OCI-LY1 (cell line): ENCODE measurements at regions not wholly inside any gene's neighbourhood (a gene's known extent, or its start where the extent isn't known, plus 50 kb on each side); places are given as distances from the start of the nearest gene placed in this dataset.

Source experiments
- H2AFZ ChIP-seq: fragments of 200-600 bp; sonication (generic), shearing (Covaris generic); 2 replicates; pipeline ENCODE4 v1.6.0; 2014; ENCODE audit warnings: antibody characterized with exemption, mild to moderate bottlenecking, low read length
- H3F3A ChIP-seq: fragments of 200-600 bp; sonication (generic), shearing (Covaris generic); 2 replicates; pipeline ENCODE4 v1.6.0; 2014; ENCODE audit warnings: mild to moderate bottlenecking, antibody characterized with exemption, low read length, moderate library complexity; ENCODE audit not compliant: insufficient read depth
- H3K27ac ChIP-seq: fragments of 200-600 bp; sonication (generic); 2 replicates; pipeline ENCODE4 v1.5.1; 2014; ENCODE audit warnings: low read length, mixed run types, mild to moderate bottlenecking, low read depth; ENCODE audit not compliant: poor library complexity, severe bottlenecking
- H3K27me3 ChIP-seq: fragments of 200-600 bp; sonication (generic); 2 replicates; pipeline ENCODE4 v1.6.0; 2014; ENCODE audit warnings: antibody characterized with exemption, mild to moderate bottlenecking, low read length, moderate library complexity; ENCODE audit not compliant: insufficient read depth
- H3K36me3 ChIP-seq: fragments of 200-600 bp; sonication (generic); 2 replicates; pipeline ENCODE4 v1.6.1; 2014; ENCODE audit warnings: mild to moderate bottlenecking, antibody characterized with exemption, low read length, moderate library complexity, mixed read lengths; ENCODE audit not compliant: insufficient read depth
- H3K4me1 ChIP-seq: fragments of 200-600 bp; sonication (generic); 2 replicates; pipeline ENCODE4 v1.5.1; 2014; ENCODE audit warnings: mild to moderate bottlenecking, low read length, moderate library complexity; ENCODE audit not compliant: insufficient read depth, severe bottlenecking
- H3K4me2 ChIP-seq: fragments of 200-600 bp; sonication (generic), shearing (Covaris generic); 2 replicates; pipeline ENCODE4 v1.6.1; 2014; ENCODE audit warnings: low read length
- H3K4me3 ChIP-seq: fragments of 200-600 bp; sonication (generic); 2 replicates; pipeline ENCODE4 v1.5.1; 2014; ENCODE audit warnings: low read length, low read depth, mild to moderate bottlenecking, mixed read lengths; ENCODE audit not compliant: poor library complexity, severe bottlenecking
- H3K79me2 ChIP-seq: fragments of 200-600 bp; shearing (Covaris generic); 2 replicates; pipeline ENCODE4 v1.6.1; 2016; ENCODE audit warnings: mixed run types, low read length, mixed read lengths; ENCODE audit not compliant: insufficient read depth
- H3K9ac ChIP-seq: fragments of 200-600 bp; sonication (generic), shearing (Covaris generic); 2 replicates; pipeline ENCODE4 v1.6.1; 2014; ENCODE audit warnings: mild to moderate bottlenecking, low read length, mixed read lengths
- H3K9me2 ChIP-seq: fragments of 200-600 bp; sonication (generic), shearing (Covaris generic); 2 replicates; pipeline ENCODE4 v1.6.1; 2014; ENCODE audit warnings: low read depth, mild to moderate bottlenecking, low read length, mixed read lengths
- H3K9me3 ChIP-seq: fragments of 200-600 bp; shearing (Covaris generic); 2 replicates; pipeline ENCODE4 v1.6.1; 2014; ENCODE audit warnings: low read length, mixed read lengths
- H4K20me1 ChIP-seq: fragments of 200-600 bp; sonication (generic), shearing (Covaris generic); 2 replicates; pipeline ENCODE4 v1.6.0; 2016; ENCODE audit warnings: mild to moderate bottlenecking, low read length; ENCODE audit not compliant: insufficient read depth
- EZH2 ChIP-seq: fragments of 200-600 bp; sonication (generic), shearing (Covaris generic); IDR thresholded peaks from 2 replicates; pipeline ENCODE4 v1.8.0; 2017; ENCODE audit warnings: borderline replicate concordance, mixed run types, mild to moderate bottlenecking, antibody characterized with exemption, low read length, moderate library complexity, mixed read lengths
- TF ChIP-seq, protein P1 (sequence below): fragments of 200-600 bp; sonication (generic), shearing (Covaris generic); IDR thresholded peaks from 2 replicates; pipeline ENCODE4 v1.5.1; 2017; ENCODE audit warnings: mild to moderate bottlenecking, antibody characterized with exemption, low read length, moderate library complexity, mixed read lengths

DNA sequence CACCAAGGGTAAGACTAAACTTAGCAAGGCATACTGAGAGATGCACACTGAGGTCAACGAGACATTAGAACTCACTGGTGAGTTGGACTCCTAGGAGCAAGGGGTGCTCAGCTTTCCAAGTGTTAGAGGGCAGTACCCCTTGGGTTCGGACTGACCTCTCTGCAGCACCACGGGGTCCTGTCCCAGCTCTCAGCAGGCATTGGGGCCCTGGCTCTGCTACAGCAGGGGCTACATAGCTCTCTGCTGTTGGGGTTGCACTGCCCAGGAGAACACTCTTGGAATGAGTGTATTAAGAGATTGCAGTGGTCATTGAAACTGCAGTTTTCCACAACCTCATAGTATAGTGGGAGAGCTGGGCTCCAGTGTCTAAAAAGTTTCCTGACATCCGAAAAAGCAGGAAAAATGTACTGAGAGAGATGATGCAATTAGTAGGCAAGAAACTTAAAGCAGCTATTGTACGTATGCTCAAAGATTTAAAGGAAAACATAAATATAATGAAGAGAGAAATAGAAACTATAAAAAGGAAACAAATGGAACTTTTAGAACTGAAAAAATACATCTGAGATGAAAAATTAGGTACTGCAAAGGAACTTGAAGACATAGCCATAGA, 132.5 kb upstream of the MAX start:
- H3K9me2 ChIP-seq = no peaks in the 10 kb centered on the region

DNA sequence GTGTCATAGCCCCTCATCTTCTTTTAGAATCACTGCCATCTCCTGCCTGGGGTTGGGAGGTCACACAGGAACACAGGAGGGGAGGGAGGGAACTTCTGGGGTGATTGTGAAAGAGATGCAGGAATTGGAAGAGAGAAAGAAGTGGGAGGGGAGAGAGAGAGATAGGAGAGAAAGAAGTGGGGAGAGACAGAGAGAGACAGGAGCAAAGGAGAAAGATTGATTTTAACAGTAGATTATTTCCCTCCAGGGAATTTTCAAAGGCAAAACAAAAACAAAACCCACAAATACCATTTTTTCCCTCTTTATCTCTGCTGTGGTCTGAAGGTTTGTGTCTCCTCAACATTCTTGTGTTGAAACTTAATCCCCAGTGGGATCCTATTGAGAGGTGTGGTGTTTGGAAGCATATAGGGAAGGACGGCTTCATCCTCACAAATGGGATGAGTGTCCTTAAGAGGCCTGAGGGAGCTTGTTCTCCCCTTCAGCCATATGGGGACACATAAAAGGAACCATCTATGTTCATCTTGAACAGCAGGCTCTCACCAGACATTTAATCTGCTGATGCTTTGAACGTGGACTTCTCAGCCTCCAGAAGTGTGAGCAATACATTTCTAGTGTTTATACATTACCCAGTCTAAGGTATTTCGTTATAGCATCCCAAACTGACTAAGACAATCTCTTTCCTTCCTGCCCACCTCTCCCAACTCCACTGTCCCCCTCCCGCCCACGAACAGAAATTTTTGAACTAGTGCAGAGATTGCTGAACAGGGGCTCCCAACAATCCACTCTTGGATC, 134.9 kb upstream of the MAX start:
- Histone ChIP-seq H3F3A (no peaks in the 10 kb centered on the region), H3K9ac (no peak overlapping the region), H3K27ac (no peak overlapping the region), H3K36me3 (no peaks in the 10 kb centered on the region; the same call in 1 of the 2 replicates), H3K9me3 (no peaks in the 10 kb centered on the region), H3K4me3 (no peak overlapping the region), H4K20me1 (no peaks in the 10 kb centered on the region), H3K9me2 (no peaks in the 10 kb centered on the region), H3K79me2 (no peaks in the 10 kb centered on the region), H3K27me3 (no peaks in the 10 kb centered on the region), H3K4me1 (peaks cover 6% of the 10 kb centered on the region), H2AFZ (no peak overlapping the region), H3K4me2 (no peak overlapping the region)
- TF ChIP-seq, protein P1, sequence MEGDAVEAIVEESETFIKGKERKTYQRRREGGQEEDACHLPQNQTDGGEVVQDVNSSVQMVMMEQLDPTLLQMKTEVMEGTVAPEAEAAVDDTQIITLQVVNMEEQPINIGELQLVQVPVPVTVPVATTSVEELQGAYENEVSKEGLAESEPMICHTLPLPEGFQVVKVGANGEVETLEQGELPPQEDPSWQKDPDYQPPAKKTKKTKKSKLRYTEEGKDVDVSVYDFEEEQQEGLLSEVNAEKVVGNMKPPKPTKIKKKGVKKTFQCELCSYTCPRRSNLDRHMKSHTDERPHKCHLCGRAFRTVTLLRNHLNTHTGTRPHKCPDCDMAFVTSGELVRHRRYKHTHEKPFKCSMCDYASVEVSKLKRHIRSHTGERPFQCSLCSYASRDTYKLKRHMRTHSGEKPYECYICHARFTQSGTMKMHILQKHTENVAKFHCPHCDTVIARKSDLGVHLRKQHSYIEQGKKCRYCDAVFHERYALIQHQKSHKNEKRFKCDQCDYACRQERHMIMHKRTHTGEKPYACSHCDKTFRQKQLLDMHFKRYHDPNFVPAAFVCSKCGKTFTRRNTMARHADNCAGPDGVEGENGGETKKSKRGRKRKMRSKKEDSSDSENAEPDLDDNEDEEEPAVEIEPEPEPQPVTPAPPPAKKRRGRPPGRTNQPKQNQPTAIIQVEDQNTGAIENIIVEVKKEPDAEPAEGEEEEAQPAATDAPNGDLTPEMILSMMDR = no peak
- TF ChIP-seq EZH2 = no peak

More for the DNA sequence above, 132.5 kb upstream of the MAX start:
- no peaks in the 10 kb centered on the region; the same call in 1 of the 2 replicates for H3K36me3 ChIP-seq
- no peak overlapping the region for H3K27ac ChIP-seq
- H4K20me1 ChIP-seq = no peaks in the 10 kb centered on the region
- no peaks in the 10 kb centered on the region for H3K27me3 ChIP-seq
- H3F3A ChIP-seq = no peaks in the 10 kb centered on the region
- H3K9ac ChIP-seq = no peak overlapping the region
- no peak overlapping the region for H3K4me3 ChIP-seq
- TF ChIP-seq, protein P1 = no peak
- TF ChIP-seq EZH2 = no peak
- peaks cover 18% of the 10 kb centered on the region for H3K4me1 ChIP-seq
- no peaks in the 10 kb centered on the region for H3K9me3 ChIP-seq
- no peak overlapping the region for H2AFZ ChIP-seq
- no peak overlapping the region for H3K4me2 ChIP-seq
- no peaks in the 10 kb centered on the region for H3K79me2 ChIP-seq

DNA sequence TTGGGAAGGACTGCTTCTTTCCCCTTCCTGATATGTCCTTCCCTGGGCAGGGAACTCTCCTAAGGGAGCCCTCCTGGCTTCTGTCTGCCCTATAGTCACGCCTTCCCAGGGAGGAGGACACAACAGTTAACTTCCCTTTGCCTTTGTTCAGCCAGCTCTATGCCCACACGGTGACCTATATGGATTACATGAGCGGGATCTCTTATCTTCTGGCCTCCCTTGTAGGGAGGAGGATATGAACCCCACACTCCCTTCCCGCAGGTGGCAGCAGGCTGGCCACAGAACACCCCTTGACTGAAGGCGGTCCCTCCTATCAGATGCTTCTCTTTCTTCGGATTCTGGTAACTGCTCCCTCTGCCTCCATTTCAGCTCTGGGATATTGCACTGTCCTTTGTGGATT, 135.6 kb upstream of the MAX start:
- no peaks in the 10 kb centered on the region for H3K9me3 ChIP-seq
- no peak overlapping the region for H2AFZ ChIP-seq
- H4K20me1 ChIP-seq = no peaks in the 10 kb centered on the region
- H3K4me3 ChIP-seq = no peak overlapping the region
- H3K9ac ChIP-seq = no peak overlapping the region
- H3K9me2 ChIP-seq = no peaks in the 10 kb centered on the region
- H3K79me2 ChIP-seq = no peaks in the 10 kb centered on the region
- H3K36me3 ChIP-seq = no peaks in the 10 kb centered on the region; the same call in 1 of the 2 replicates
- no peak overlapping the region for H3K4me2 ChIP-seq
- no peak overlapping the region for H3K27ac ChIP-seq
- H3F3A ChIP-seq = no peaks in the 10 kb centered on the region
- H3K27me3 ChIP-seq = no peaks in the 10 kb centered on the region
- TF ChIP-seq, protein P1 = no peak
- TF ChIP-seq EZH2 = no peak
- peaks cover 6% of the 10 kb centered on the region for H3K4me1 ChIP-seq
